Mucosa of descending colon (tissue), 3 donors: ENCODE measurements at regions not wholly inside any gene's neighbourhood (a gene's known extent, or its start where the extent isn't known, plus 50 kb on each side); places are given as distances from the start of the nearest gene placed in this dataset.

Experiments used
- ATAC-seq: fragments of 200-7000 bp; cut with Tn5 transposase; one replicate; pipeline ENCODE4 v1.9.1; 2020; ENCODE audit warnings: mild to moderate bottlenecking, moderate library complexity
- DNase-seq, 3 donors: peaks; one replicate each; pipeline ENCODE4 v3.0.0-alpha.2; 2020
- H3K36me3 ChIP-seq: fragments of 200-600 bp; one replicate; pipeline ENCODE4 v1.8.0; 2021; ENCODE audit warnings: low read depth, mild to moderate bottlenecking
- H3K4me1 ChIP-seq: fragments of 200-600 bp; one replicate; pipeline ENCODE4 v1.8.0; 2021; ENCODE audit warnings: low read depth, mild to moderate bottlenecking
- H3K4me3 ChIP-seq: fragments of 200-600 bp; one replicate; pipeline ENCODE4 v1.8.0; 2021; ENCODE audit warnings: mild to moderate bottlenecking
- H3K9me3 ChIP-seq: fragments of 200-600 bp; one replicate; pipeline ENCODE4 v1.8.0; 2021; ENCODE audit warnings: mild to moderate bottlenecking
- intact Hi-C, 2 donors: fragments of 100-400 bp; cut with DNase I in 1 of 2; cut with micrococcal nuclease in 1 of 2; formaldehyde crosslinking; loops; one replicate each; pipeline versions ENCODE4 v1.11.0 to v1.11.1; 2022; cut with DNase I, micrococcal nuclease
- TF ChIP-seq, protein P1 (sequence below): fragments of 200-600 bp; IDR thresholded peaks from one replicate; pipeline ENCODE4 v1.8.0; 2022; ENCODE audit warnings: antibody characterized with exemption, mild to moderate bottlenecking
- donor health status: DM: no; HTN: no; CAD: no; lungs with moderate emphysema.
- donor health status: DM: no; HTN: no; CAD: no.
- donor health status: DM: no; HTN: yes; CAD: no.

DNA sequence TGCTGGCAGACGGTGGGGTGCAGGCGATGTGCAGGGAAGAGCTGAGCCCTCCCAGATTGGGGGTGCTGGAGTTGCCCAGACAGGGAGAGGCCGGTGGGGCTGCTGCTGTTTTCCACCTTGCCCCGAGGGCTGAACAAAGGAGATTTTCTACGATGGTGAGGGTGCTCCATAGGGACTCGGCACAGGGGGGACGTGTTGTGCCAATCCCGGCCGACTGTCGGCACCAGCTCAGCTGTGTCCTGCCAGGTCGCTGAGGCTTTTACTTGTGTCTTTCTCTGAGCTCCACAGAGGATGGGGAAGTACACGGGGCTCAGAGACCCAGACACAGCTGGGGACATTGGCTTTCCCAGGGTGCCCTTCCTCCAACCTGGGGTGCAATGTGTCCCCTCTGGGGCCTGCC lies 816.8 kb downstream of the BRD1 start:
- intact Hi-C loops: no loop called here
- ATAC-seq: no peak
- no peak overlapping the region for H3K4me3 ChIP-seq
- H3K36me3 ChIP-seq: no peaks in the 10 kb centered on the region
- TF ChIP-seq, protein P1, sequence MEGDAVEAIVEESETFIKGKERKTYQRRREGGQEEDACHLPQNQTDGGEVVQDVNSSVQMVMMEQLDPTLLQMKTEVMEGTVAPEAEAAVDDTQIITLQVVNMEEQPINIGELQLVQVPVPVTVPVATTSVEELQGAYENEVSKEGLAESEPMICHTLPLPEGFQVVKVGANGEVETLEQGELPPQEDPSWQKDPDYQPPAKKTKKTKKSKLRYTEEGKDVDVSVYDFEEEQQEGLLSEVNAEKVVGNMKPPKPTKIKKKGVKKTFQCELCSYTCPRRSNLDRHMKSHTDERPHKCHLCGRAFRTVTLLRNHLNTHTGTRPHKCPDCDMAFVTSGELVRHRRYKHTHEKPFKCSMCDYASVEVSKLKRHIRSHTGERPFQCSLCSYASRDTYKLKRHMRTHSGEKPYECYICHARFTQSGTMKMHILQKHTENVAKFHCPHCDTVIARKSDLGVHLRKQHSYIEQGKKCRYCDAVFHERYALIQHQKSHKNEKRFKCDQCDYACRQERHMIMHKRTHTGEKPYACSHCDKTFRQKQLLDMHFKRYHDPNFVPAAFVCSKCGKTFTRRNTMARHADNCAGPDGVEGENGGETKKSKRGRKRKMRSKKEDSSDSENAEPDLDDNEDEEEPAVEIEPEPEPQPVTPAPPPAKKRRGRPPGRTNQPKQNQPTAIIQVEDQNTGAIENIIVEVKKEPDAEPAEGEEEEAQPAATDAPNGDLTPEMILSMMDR: no peak
- H3K4me1 ChIP-seq: no peaks in the 10 kb centered on the region
- peak in 1 of 3 donors; percentile 19 for DNase-seq
- H3K9me3 ChIP-seq: no peaks in the 10 kb centered on the region

GRCh38 chr22:49010070-49010863 lies 817.4 kb downstream of the BRD1 start:
- no peaks in the 10 kb centered on the region for H3K4me1 ChIP-seq
- H3K36me3 ChIP-seq: no peaks in the 10 kb centered on the region
- intact Hi-C loops: no loop called here
- DNase-seq (peak in 1 of 3 donors; percentile 17), ATAC-seq (no peak)
- TF ChIP-seq, protein P1: no peak
- no peaks in the 10 kb centered on the region for H3K9me3 ChIP-seq
- no peak overlapping the region for H3K4me3 ChIP-seq

- Histone ChIP-seq H3K4me1 (no peaks in the 10 kb centered on the region), H3K9me3 (no peaks in the 10 kb centered on the region), H3K36me3 (no peaks in the 10 kb centered on the region), H3K4me3 (no peak overlapping the region)
- intact Hi-C loops: no loop called here
- DNase-seq (no peak), ATAC-seq (no peak)
- TF ChIP-seq, protein P1: no peak
Observed at GRCh38 chr22:49009359-49010063, 818.2 kb downstream of the BRD1 start.

- intact Hi-C loops: no loop called here
- DNase-seq (no peak), ATAC-seq (no peak)
- Histone ChIP-seq H3K9me3 (no peaks in the 10 kb centered on the region), H3K4me3 (no peak overlapping the region), H3K4me1 (no peaks in the 10 kb centered on the region), H3K36me3 (no peaks in the 10 kb centered on the region)
- TF ChIP-seq, protein P1: no peak
Observed at GRCh38 chr22:49008682-49009235, 818.9 kb downstream of the BRD1 start.

DNA sequence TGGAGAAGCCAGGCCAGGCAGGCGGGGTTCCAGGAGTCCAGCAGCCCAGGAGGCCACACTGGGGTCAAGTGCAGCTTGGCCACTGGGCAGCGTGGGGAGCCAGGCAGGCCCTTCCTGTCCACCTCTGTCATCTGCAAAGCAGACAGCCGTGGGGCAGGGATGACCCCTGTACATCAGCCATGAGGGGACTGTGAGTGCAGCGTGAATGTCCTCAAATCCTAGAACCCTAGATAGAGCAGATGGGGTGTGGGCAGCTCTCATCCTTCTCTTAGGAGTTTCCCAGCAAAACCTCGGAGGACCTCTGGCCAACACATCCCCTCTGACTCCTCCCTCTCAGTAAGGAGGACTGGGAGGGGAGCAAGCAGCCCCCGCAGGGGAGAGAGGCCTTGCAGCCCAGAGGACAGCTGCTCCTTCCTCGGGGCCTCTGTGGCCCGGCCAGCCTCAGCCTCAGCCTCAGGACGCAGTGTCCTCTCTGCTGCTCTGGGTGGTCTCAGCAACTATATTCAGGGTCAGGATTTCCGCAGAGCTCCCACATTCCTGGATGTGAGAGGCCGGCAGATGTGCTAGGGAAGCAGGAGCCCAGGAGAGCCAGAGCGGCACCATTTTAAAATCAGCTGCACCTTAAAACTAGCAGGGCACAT lies 820.5 kb downstream of the BRD1 start:
- TF ChIP-seq, protein P1: no peak
- intact Hi-C loops: no loop called here
- DNase-seq (no peak), ATAC-seq (no peak)
- Histone ChIP-seq H3K9me3 (no peaks in the 10 kb centered on the region), H3K36me3 (no peaks in the 10 kb centered on the region), H3K4me3 (no peak overlapping the region), H3K4me1 (no peaks in the 10 kb centered on the region)
